WTC11 (cell line): ENCODE measurements at regions not wholly inside any gene's neighbourhood (a gene's known extent, or its start where the extent isn't known, plus 50 kb on each side); places are given as distances from the start of the nearest gene placed in this dataset.

ENCODE experiments used
- ATAC-seq: fragments of 200-7000 bp; cut with Tn5 transposase; 2 replicates; pipeline ENCODE4 v1.10.0; 2021; ENCODE audit warnings: mild to moderate bottlenecking, moderate library complexity
- CTCF ChIA-PET: fragments of 300-600 bp; sonication (Branson Sonifier 250); formaldehyde crosslinking; loops from one replicate; lab custom pipeline; 2021; ENCODE audit warnings: antibody characterized with exemption; lab: Charles Lee
- POLR2A ChIA-PET: fragments of 350-600 bp; sonication (Branson Sonifier 250); formaldehyde crosslinking; loops from one replicate; lab custom pipeline; 2021; ENCODE audit warnings: antibody characterized with exemption; lab: Charles Lee
- DNase-seq: peaks from one replicate; pipeline ENCODE4 v3.0.0; 2021; ENCODE audit warnings: low spot score
- H3K27ac Mint-ChIP-seq: 2 replicates; pipeline ENCODE4 v1.8.0; 2021; ENCODE audit warnings: mixed read lengths
- H3K27me3 Mint-ChIP-seq: 2 replicates; pipeline ENCODE4 v1.8.0; 2021; ENCODE audit warnings: low read depth, mild to moderate bottlenecking, moderate library complexity, mixed read lengths
- H3K36me3 Mint-ChIP-seq: 2 replicates; pipeline ENCODE4 v1.8.0; 2021; ENCODE audit warnings: mixed read lengths
- H3K4me1 Mint-ChIP-seq: 2 replicates; pipeline ENCODE4 v1.8.0; 2022; ENCODE audit warnings: mixed read lengths
- H3K4me3 Mint-ChIP-seq: 2 replicates; pipeline ENCODE4 v1.8.0; 2021; ENCODE audit warnings: mild to moderate bottlenecking, moderate library complexity, mixed read lengths
- H3K9me3 Mint-ChIP-seq: 2 replicates; pipeline ENCODE4 v1.8.0; 2021; ENCODE audit warnings: mixed read lengths
- ATF3 ChIP-seq: sonication (generic); formaldehyde crosslinking; conservative IDR thresholded peaks from 2 replicates; pipeline ENCODE4 v1.8.1; 2022; ENCODE audit warnings: mild to moderate bottlenecking, missing genetic modification reagents
- CDX4 ChIP-seq: fragments of 250-450 bp; sonication (Bioruptor Pico); IDR thresholded peaks from 2 replicates; pipeline ENCODE4 v1.9.0; 2021; ENCODE audit warnings: moderate library complexity, mild to moderate bottlenecking, inconsistent platforms, borderline replicate concordance
- CREB1 ChIP-seq: sonication (generic); formaldehyde crosslinking; IDR thresholded peaks from 2 replicates; pipeline ENCODE4 v1.8.0; 2023; ENCODE audit warnings: mild to moderate bottlenecking, missing genetic modification reagents
- EMX1 ChIP-seq: fragments of 250-450 bp; sonication (Bioruptor Pico); IDR thresholded peaks from 2 replicates; pipeline ENCODE4 v1.8.0; 2021; ENCODE audit warnings: mild to moderate bottlenecking
- ERG ChIP-seq: fragments of 250-450 bp; sonication (Bioruptor Pico); IDR thresholded peaks from 2 replicates; pipeline ENCODE4 v1.8.0; 2021; ENCODE audit warnings: mild to moderate bottlenecking
- FOXJ3 ChIP-seq: sonication (generic); formaldehyde crosslinking; IDR thresholded peaks from 2 replicates; pipeline ENCODE4 v1.9.0; 2021; ENCODE audit warnings: missing genetic modification reagents, mild to moderate bottlenecking, borderline replicate concordance
- FOXK1 ChIP-seq: sonication (generic); formaldehyde crosslinking; IDR thresholded peaks from 2 replicates; pipeline ENCODE4 v1.8.0; 2022; ENCODE audit warnings: mild to moderate bottlenecking, moderate library complexity, missing genetic modification reagents
- FOXP4 ChIP-seq: sonication (generic); formaldehyde crosslinking; IDR thresholded peaks from 2 replicates; pipeline ENCODE4 v1.8.0; 2022; ENCODE audit warnings: mild to moderate bottlenecking, missing genetic modification reagents
- MAX ChIP-seq: sonication (generic); formaldehyde crosslinking; IDR thresholded peaks from 2 replicates; pipeline ENCODE4 v1.8.0; 2022; ENCODE audit warnings: mild to moderate bottlenecking, missing genetic modification reagents
- MLX ChIP-seq: sonication (generic); formaldehyde crosslinking; IDR thresholded peaks from 2 replicates; pipeline ENCODE4 v1.8.1; 2023; ENCODE audit warnings: mild to moderate bottlenecking, missing genetic modification reagents, moderate library complexity
- MYBL2 ChIP-seq: sonication (generic); formaldehyde crosslinking; IDR thresholded peaks from 2 replicates; pipeline ENCODE4 v1.8.1; 2023; ENCODE audit warnings: mild to moderate bottlenecking, moderate library complexity, missing genetic modification reagents
- NFE2L1 ChIP-seq: sonication (generic); formaldehyde crosslinking; IDR thresholded peaks from 2 replicates; pipeline ENCODE4 v1.8.1; 2023; ENCODE audit warnings: missing genetic modification reagents
- NR3C1 ChIP-seq: sonication (generic); formaldehyde crosslinking; conservative IDR thresholded peaks from 2 replicates; pipeline ENCODE4 v1.8.1; 2023; ENCODE audit warnings: low read depth, mild to moderate bottlenecking, missing genetic modification reagents
- PRDM15 ChIP-seq: sonication (generic); formaldehyde crosslinking; IDR thresholded peaks from 2 replicates; pipeline ENCODE4 v1.8.0; 2022; ENCODE audit warnings: missing genetic modification reagents
- SMAD3 ChIP-seq: sonication (generic); formaldehyde crosslinking; IDR thresholded peaks from 2 replicates; pipeline ENCODE4 v1.8.0; 2022; ENCODE audit warnings: missing genetic modification reagents, mild to moderate bottlenecking, borderline replicate concordance
- SP1 ChIP-seq: sonication (generic); formaldehyde crosslinking; conservative IDR thresholded peaks from 2 replicates; pipeline ENCODE4 v1.8.1; 2022; ENCODE audit warnings: missing genetic modification reagents
- TEAD4 ChIP-seq: sonication (generic); formaldehyde crosslinking; IDR thresholded peaks from 2 replicates; pipeline ENCODE4 v1.8.0; 2022; ENCODE audit warnings: mild to moderate bottlenecking, missing genetic modification reagents
- ZNF219 ChIP-seq: sonication (generic); formaldehyde crosslinking; IDR thresholded peaks from 2 replicates; pipeline ENCODE4 v1.8.0; 2023; ENCODE audit warnings: missing genetic modification reagents, mild to moderate bottlenecking, borderline replicate concordance
- ZNF317 ChIP-seq: sonication (generic); formaldehyde crosslinking; IDR thresholded peaks from 2 replicates; pipeline ENCODE4 v1.8.1; 2023; ENCODE audit warnings: low read depth, mild to moderate bottlenecking, moderate library complexity, missing genetic modification reagents, borderline replicate concordance

- CTCF ChIA-PET: no interaction called here
- peak; percentile 65 for ATAC-seq
These were observed 301.5 kb downstream of the PYDC2 start for GRCh38 chr3:191762323-191762960.

GRCh38 chr3:191768421-191768820 lies 307.5 kb downstream of the PYDC2 start:
- ChIA-PET POLR2A (no interaction called here), CTCF (interaction anchor here (0.5 to 1.1 kb wide), 4 partner anchors 25 to 192 kb away, joined by 3 to 7 read pairs (median 3); no protein-coding TSS in a partner anchor)
- DNase-seq (peak; percentile 38), ATAC-seq (peak; percentile 92)
- Mint-ChIP-seq H3K4me1 (peaks cover 9% of the 10 kb centered on the region), H3K4me3 (no peak overlapping the region), H3K27me3 (no peaks in the 10 kb centered on the region), H3K36me3 (no peaks in the 10 kb centered on the region), H3K9me3 (peaks cover 17% of the 10 kb centered on the region), H3K27ac (no peak overlapping the region)
- no peak for TF ChIP-seq NR3C1 (CRISPR knock-in tag)
- no peak for TF ChIP-seq EMX1
- TF ChIP-seq ERG (CRISPR knock-in tag): no peak
- no peak for TF ChIP-seq FOXK1 (CRISPR knock-in tag)
- TF ChIP-seq MAX (CRISPR knock-in tag): no peak
- no peak for TF ChIP-seq ZNF317 (CRISPR knock-in tag)
- no peak for TF ChIP-seq ATF3
- TF ChIP-seq FOXJ3 (CRISPR knock-in tag): no peak
- TF ChIP-seq CDX4 (CRISPR knock-in tag): no peak
- no peak for TF ChIP-seq ZNF219
- TF ChIP-seq CREB1 (CRISPR knock-in tag): no peak
- TF ChIP-seq FOXP4 (CRISPR knock-in tag): no peak
- TF ChIP-seq MYBL2 (CRISPR knock-in tag): no peak
- TF ChIP-seq SP1 (CRISPR knock-in tag): no peak
- no peak for TF ChIP-seq PRDM15
- TF ChIP-seq TEAD4 (CRISPR knock-in tag): no peak
- no peak for TF ChIP-seq SMAD3 (CRISPR knock-in tag)

More at GRCh38 chr3:191762323-191762960, 301.5 kb downstream of the PYDC2 start:
- H3K9me3 Mint-ChIP-seq: peaks cover 16% of the 10 kb centered on the region
- no peaks in the 10 kb centered on the region for H3K27me3 Mint-ChIP-seq
- H3K36me3 Mint-ChIP-seq: no peaks in the 10 kb centered on the region
- POLR2A ChIA-PET: no interaction called here
- H3K4me3 Mint-ChIP-seq: no peak overlapping the region
- TF ChIP-seq NFE2L1 (CRISPR knock-in tag): peak; percentile 82; the same call in 1 of the 2 replicates
- no peak for TF ChIP-seq MLX (CRISPR knock-in tag)
- H3K4me1 Mint-ChIP-seq: peaks cover 16% of the 10 kb centered on the region
- no peak for DNase-seq
- H3K27ac Mint-ChIP-seq: peak overlapping the region; percentile 63
